Mucosa of gallbladder (tissue), 1 donor: ENCODE measurements at regions not wholly inside any gene's neighbourhood (a gene's known extent, or its start where the extent isn't known, plus 50 kb on each side); places are given as distances from the start of the nearest gene placed in this dataset.
"Not testable (repeated sequence)": the region's sequence is repeated elsewhere in the genome, so short reads cannot be mapped to it uniquely, and the experiment has no call there.

Experiments used
- DNase-seq: peaks from one replicate; pipeline ENCODE4 v3.0.0-alpha.2; 2020; ENCODE audit warnings: low spot score
- donor health status: DM: no; HTN: no; CAD: no.

- DNase-seq: not testable (repeated sequence)
Observed at GRCh38 chr2:111473522-111473921, 352.8 kb downstream of the BCL2L11 start.

GRCh38 chr2:111474198-111474705, 353.5 kb downstream of the BCL2L11 start:
- DNase-seq: not testable (repeated sequence)

- not testable (repeated sequence) for DNase-seq
Observed at GRCh38 chr2:111478335-111478734, 357.6 kb downstream of the BCL2L11 start.

- not testable (repeated sequence) for DNase-seq
Observed at GRCh38 chr2:111478871-111479318, 358.2 kb downstream of the BCL2L11 start.

GRCh38 chr2:111480016-111480625, 359.4 kb downstream of the BCL2L11 start:
- DNase-seq: not testable (repeated sequence)

GRCh38 chr2:111480633-111481032, 359.9 kb downstream of the BCL2L11 start:
- not testable (repeated sequence) for DNase-seq

DNA sequence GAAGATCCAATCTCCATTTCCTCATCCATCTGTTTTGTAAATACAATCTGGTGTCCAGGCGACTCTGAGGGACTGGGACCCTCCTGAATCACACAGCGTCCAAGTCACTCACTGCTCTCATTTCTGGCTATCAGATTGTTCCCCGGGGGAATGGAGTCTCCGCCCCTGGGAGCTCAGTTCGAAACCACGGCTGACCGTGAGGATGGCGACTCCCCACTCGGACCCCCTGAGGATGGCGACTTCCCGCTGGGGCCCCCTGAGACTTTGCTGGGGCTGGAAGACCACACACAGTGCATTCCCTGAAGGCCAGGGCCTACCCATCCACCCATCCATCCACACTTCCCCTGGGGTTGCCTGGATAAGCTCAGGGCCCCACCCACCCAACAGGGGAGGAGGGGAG, 360.5 kb downstream of the BCL2L11 start:
- DNase-seq: not testable (repeated sequence)

DNA sequence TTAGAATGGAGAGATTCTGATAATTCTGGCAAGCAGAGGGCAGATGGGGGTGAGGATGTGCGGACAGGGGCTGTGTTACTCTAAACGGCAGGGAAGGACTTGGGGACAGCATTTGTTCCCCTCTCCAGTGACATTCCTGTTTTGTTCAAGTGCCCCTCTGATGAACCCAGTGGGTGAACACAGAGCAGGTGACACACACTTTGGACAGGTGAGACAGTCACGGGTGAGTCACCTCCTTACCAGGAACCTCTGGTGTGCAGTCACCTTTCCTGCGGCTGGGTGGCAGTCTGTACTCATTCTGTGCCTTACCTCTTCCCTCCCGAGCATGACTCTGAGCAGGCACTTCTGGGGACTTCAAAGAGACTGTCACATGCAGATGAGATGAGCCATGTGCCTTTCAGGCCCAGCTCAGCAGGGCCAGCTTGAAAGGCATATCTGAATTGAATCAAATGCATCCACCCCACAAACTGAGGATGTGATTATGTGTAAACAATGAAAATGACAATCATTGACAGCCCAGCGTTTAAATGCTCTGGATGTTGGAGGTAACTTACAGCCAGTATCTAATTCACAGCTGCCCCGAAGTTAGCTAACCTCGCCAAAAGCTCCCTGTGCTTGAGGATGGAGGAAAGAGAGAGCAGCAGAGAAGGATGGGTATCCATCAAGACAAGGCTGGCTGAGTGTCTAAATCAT, 362.4 kb downstream of the BCL2L11 start:
- not testable (repeated sequence) for DNase-seq

GRCh38 chr2:111484097-111484496, 363.4 kb downstream of the BCL2L11 start:
- DNase-seq: not testable (repeated sequence)

DNA sequence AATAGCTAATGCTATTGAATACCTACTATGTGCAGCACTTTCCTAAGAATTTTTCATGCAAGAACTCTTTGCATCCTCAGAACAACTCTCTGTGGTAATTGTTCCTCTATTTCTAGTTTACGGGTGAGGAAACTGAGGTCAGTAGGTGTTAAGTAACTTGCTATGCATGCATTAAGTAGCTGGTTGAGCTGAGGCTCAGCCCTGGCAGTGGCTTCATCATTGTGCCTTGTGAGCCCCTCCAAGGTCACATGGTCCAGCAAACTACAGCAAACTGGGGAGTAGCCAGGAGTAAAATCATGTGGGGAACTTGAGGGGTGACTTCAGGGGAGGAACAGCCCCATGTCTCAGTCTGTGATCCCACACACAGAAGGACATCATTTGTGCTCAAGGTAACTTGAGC, 365.2 kb downstream of the BCL2L11 start:
- DNase-seq: not testable (repeated sequence)

GRCh38 chr2:111488451-111488850, 367.7 kb downstream of the BCL2L11 start:
- DNase-seq: not testable (repeated sequence)

- DNase-seq: not testable (repeated sequence)
Observed at GRCh38 chr2:111489460-111489859, 368.7 kb downstream of the BCL2L11 start.

- DNase-seq: not testable (repeated sequence)
Observed at GRCh38 chr2:111491181-111491580, 370.5 kb downstream of the BCL2L11 start.

- DNase-seq: not testable (repeated sequence)
Observed at GRCh38 chr2:111491614-111492013, 370.9 kb downstream of the BCL2L11 start.

DNA sequence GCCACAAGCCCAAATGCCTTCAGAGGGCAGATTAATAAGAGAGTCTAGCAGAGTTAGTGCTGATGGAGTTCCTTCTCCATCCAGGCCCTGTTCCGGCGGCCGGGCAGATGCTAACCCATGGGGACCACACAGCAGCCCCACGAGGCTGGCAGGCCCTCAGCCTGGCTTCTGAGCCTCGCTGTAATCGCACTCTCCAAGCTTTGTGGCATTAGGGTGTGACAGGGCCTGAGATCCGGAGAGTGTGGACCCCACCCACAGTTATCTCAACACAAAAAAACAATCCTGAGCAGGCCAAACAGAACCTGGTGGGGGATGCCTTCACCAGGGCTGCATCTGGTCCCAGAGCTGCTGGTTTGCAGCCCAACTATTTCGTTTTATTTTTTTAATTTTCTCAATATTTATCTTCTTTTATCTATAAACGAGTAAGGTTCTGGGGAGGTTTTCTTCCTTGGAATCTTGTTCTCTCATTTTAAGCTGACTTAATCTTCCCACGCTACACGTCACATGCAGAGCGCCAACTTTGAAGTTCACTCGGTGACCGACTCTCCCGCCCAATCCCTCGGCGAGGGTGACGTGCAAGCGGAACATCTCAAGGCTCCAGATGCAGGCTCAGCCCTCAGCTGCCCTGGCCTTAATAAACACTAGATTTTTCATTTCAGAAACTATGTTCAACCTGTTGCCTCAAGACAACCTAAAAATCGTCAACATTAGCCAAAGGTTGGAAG, 372.4 kb downstream of the BCL2L11 start:
- DNase-seq: not testable (repeated sequence)

- not testable (repeated sequence) for DNase-seq
Observed at GRCh38 chr2:111493720-111494078, 373.0 kb downstream of the BCL2L11 start.

GRCh38 chr2:111494288-111494980, 373.7 kb downstream of the BCL2L11 start:
- not testable (repeated sequence) for DNase-seq

GRCh38 chr2:111494981-111495315, 374.2 kb downstream of the BCL2L11 start:
- DNase-seq: not testable (repeated sequence)

GRCh38 chr2:111495636-111496035, 374.9 kb downstream of the BCL2L11 start:
- not testable (repeated sequence) for DNase-seq

- DNase-seq: not testable (repeated sequence)
Observed at GRCh38 chr2:111496176-111496575, 375.5 kb downstream of the BCL2L11 start.

- not testable (repeated sequence) for DNase-seq
Observed at GRCh38 chr2:111496860-111497259, 376.1 kb downstream of the BCL2L11 start.

DNA sequence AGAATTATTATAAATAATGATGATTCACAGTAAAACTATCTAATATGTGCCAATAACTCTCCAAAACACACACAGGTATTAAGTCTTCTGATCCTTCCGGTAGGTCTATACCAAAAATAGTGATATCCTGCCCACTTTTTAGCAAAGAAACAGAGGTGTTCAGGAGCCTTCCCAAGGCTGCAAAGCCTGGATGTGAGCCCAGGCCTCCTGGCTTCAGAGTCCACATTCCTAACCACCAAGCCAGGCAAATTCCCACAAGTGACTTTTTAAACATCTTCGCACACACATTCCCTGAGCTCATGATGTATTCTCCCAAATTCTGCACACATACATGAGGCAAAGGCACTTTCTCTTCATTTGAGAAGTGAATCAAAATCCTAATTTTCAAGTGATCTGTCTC, 376.6 kb downstream of the BCL2L11 start:
- DNase-seq: not testable (repeated sequence)
